ENCODE measurements at regions not wholly inside any gene's neighbourhood (a gene's known extent, or its start where the extent isn't known, plus 50 kb on each side); places are given as distances from the start of the nearest gene placed in this dataset.

DNA sequence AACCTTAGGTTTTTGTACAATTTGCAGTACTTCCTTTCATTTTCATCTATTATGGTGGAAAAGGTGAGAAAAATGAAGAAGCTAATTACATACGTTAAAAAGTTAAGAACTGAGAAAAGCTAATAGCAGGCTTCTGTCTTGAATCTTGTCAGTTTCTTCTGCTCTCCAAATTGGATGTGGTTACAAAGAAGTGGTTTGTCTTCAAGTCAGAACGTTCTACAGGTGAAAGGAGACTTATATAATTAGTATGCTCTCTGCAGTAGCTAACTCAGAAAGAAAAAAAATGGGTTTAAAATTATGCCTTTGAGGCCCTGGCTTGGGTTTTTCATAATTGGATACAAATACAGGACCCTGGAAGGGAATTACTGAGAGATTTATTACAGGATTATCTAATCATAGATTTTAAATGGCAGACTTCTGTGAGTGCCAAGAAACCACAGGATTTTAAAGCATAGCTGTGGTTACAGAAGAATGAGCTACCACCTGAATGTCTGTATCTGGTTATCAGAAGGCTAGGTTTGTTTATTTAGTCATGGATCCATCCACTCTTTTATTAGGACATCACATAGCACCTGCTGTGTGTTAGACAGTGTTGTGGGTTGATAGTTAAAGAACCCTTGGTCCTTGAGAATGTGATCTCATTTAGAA lies 528.1 kb upstream of the MCTP2 start:
- no peaks in the 10 kb centered on the region for H3K9me3 ChIP-seq (ENCODE audit: low read depth)
- 74% methylated on average over 2 of the region's 2 CpGs for WGBS (ENCODE audit: low lambda C conversion rate, missing lambda C conversion rate)
- no peak overlapping the region for H3K4me3 ChIP-seq
- no peaks in the 10 kb centered on the region for H3K4me1 ChIP-seq (ENCODE audit: insufficient read depth)
- TF ChIP-seq EZH2 (IDR thresholded peaks at IDR 0.05; ENCODE audit: borderline replicate concordance) (no peak), EZH2phosphoT487 (IDR thresholded peaks at IDR 0.05; ENCODE audit: low read depth, severe bottlenecking, unreplicated experiment) (no peak)
- TF ChIP-seq, protein P1, sequence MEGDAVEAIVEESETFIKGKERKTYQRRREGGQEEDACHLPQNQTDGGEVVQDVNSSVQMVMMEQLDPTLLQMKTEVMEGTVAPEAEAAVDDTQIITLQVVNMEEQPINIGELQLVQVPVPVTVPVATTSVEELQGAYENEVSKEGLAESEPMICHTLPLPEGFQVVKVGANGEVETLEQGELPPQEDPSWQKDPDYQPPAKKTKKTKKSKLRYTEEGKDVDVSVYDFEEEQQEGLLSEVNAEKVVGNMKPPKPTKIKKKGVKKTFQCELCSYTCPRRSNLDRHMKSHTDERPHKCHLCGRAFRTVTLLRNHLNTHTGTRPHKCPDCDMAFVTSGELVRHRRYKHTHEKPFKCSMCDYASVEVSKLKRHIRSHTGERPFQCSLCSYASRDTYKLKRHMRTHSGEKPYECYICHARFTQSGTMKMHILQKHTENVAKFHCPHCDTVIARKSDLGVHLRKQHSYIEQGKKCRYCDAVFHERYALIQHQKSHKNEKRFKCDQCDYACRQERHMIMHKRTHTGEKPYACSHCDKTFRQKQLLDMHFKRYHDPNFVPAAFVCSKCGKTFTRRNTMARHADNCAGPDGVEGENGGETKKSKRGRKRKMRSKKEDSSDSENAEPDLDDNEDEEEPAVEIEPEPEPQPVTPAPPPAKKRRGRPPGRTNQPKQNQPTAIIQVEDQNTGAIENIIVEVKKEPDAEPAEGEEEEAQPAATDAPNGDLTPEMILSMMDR (IDR thresholded peaks at IDR 0.05; ENCODE audit: poor library complexity): no peak
- H4K20me1 ChIP-seq (ENCODE audit: insufficient read depth, poor library complexity, severe bottlenecking): no peaks in the 10 kb centered on the region
- no peak overlapping the region for H3K4me2 ChIP-seq
- no peak overlapping the region for H2AFZ ChIP-seq
- no peaks in the 10 kb centered on the region for H3K27me3 ChIP-seq
- H3K27ac ChIP-seq: no peak overlapping the region
- H3K36me3 ChIP-seq (replicated peaks; ENCODE audit: insufficient read depth, low read depth): no peaks in the 10 kb centered on the region
- no peaks in the 10 kb centered on the region for H3K9me2 ChIP-seq (replicated peaks; ENCODE audit: insufficient read depth)
- DNase-seq (ENCODE audit: low spot score): no peak
- H3K79me2 ChIP-seq: no peaks in the 10 kb centered on the region

DNA sequence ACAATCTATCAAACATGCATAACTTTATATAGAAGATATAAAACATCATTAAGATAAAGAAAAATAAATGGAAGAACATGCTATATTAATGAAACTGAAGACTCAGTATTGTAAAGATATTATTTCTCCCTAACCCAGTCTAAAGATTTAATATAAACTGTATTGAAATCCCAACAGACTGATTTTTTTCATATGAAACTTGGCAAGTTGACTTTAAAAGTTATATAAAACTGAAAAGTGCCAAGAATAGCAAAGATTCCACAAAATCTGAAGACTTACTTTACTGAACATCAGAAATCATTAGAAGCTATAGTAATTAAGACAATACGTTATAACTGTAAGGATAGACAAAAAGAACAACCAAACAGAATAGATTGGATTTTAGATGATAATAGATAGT lies 531.3 kb upstream of the MCTP2 start:
- Histone ChIP-seq H3K27ac (no peak overlapping the region), H3K9me3 (ENCODE audit: low read depth) (no peaks in the 10 kb centered on the region), H3K27me3 (no peaks in the 10 kb centered on the region), H3K4me2 (no peak overlapping the region), H3K79me2 (no peaks in the 10 kb centered on the region), H2AFZ (no peak overlapping the region), H3K4me3 (no peak overlapping the region), H3K9me2 (replicated peaks; ENCODE audit: insufficient read depth) (no peaks in the 10 kb centered on the region), H3K36me3 (replicated peaks; ENCODE audit: insufficient read depth, low read depth) (no peaks in the 10 kb centered on the region), H3K4me1 (ENCODE audit: insufficient read depth) (no peaks in the 10 kb centered on the region), H4K20me1 (ENCODE audit: insufficient read depth, poor library complexity, severe bottlenecking) (no peaks in the 10 kb centered on the region)
- TF ChIP-seq EZH2 (IDR thresholded peaks at IDR 0.05; ENCODE audit: borderline replicate concordance) (no peak), EZH2phosphoT487 (IDR thresholded peaks at IDR 0.05; ENCODE audit: low read depth, severe bottlenecking, unreplicated experiment) (no peak)
- TF ChIP-seq, protein P1 (IDR thresholded peaks at IDR 0.05; ENCODE audit: poor library complexity): no peak
- DNase-seq (ENCODE audit: low spot score): no peak
- 74% methylated on average over 1 of the region's 1 CpG for WGBS (ENCODE audit: low lambda C conversion rate, missing lambda C conversion rate)

DNA sequence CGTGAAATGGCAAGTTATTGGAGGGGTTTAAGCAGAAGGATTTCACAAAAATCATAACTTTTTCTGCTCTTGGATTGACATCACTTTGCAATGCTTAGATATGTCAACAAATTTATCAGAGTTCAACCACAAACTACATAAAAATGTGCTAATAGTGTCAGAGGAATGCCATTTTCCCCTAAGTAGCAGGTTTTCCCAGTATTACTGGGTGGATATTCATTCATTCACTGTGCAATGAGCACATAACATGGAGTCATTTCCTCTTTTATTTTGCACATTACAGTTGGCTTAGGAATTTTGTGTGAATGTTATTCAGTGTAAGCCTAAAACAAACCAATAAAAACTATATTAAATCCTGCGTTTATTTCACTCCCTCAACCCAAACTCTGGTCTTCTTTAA lies 537.3 kb upstream of the MCTP2 start:
- no peaks in the 10 kb centered on the region for H3K9me3 ChIP-seq (ENCODE audit: low read depth)
- WGBS (ENCODE audit: low lambda C conversion rate, missing lambda C conversion rate): 67% methylated on average over 2 of the region's 2 CpGs
- H3K4me1 ChIP-seq (ENCODE audit: insufficient read depth): no peaks in the 10 kb centered on the region
- no peak for TF ChIP-seq EZH2phosphoT487 (IDR thresholded peaks at IDR 0.05; ENCODE audit: low read depth, severe bottlenecking, unreplicated experiment)
- TF ChIP-seq EZH2 (IDR thresholded peaks at IDR 0.05; ENCODE audit: borderline replicate concordance): no peak
- TF ChIP-seq, protein P1 (IDR thresholded peaks at IDR 0.05; ENCODE audit: poor library complexity): no peak
- no peaks in the 10 kb centered on the region for H3K9me2 ChIP-seq (replicated peaks; ENCODE audit: insufficient read depth)
- no peak overlapping the region for H3K4me3 ChIP-seq
- DNase-seq (ENCODE audit: low spot score): no peak
- H2AFZ ChIP-seq: no peak overlapping the region
- no peaks in the 10 kb centered on the region for H3K79me2 ChIP-seq
- no peak overlapping the region for H3K27ac ChIP-seq
- no peaks in the 10 kb centered on the region for H4K20me1 ChIP-seq (ENCODE audit: insufficient read depth, poor library complexity, severe bottlenecking)
- no peaks in the 10 kb centered on the region for H3K36me3 ChIP-seq (replicated peaks; ENCODE audit: insufficient read depth, low read depth)
- H3K4me2 ChIP-seq: no peak overlapping the region
- H3K27me3 ChIP-seq: no peaks in the 10 kb centered on the region

All from hepatocyte (in vitro differentiated cells).